Panc1 (cell line): ENCODE measurements at regions not wholly inside any gene's neighbourhood (a gene's known extent, or its start where the extent isn't known, plus 50 kb on each side); places are given as distances from the start of the nearest gene placed in this dataset.

Experiments used
- CTCF ChIP-seq: fragments of 450-650 bp; IDR thresholded peaks from 2 replicates; pipeline ENCODE4 v1.5.1; 2017; ENCODE audit warnings: mild to moderate bottlenecking
- POLR2AphosphoS5 ChIP-seq: IDR thresholded peaks from 2 replicates; pipeline ENCODE4 v1.6.1; 2012; ENCODE audit warnings: mild to moderate bottlenecking, low read depth, low read length, moderate library complexity
- REST ChIP-seq, 2 experiments: IDR thresholded peaks; 2 replicates each; pipeline ENCODE4 v1.6.1; 2011 to 2012; ENCODE audit warnings: low read depth in 2 of 2, control low read depth in 1 of 2, low read length in 1 of 2, mild to moderate bottlenecking in 1 of 2, moderate library complexity in 1 of 2; ENCODE audit not compliant: insufficient read depth in 1 of 2
- SIN3A ChIP-seq: IDR thresholded peaks from 2 replicates; pipeline ENCODE4 v1.6.1; 2012; ENCODE audit warnings: low read depth, mild to moderate bottlenecking, low read length, moderate library complexity, borderline replicate concordance; ENCODE audit not compliant: insufficient read depth

GRCh38 chr2:35522450-35522849 lies 833.1 kb upstream of the CRIM1 start:
- TF ChIP-seq CTCF: no peak
- TF ChIP-seq POLR2AphosphoS5: no peak
- no peak for TF ChIP-seq REST (IDR thresholded peaks at IDR 0.05; ENCODE audit: insufficient read depth in 1 of 2, low read depth in 2 of 2, low read length in 1 of 2)
- TF ChIP-seq SIN3A: no peak
